HCT116 (cell line): ENCODE measurements at regions not wholly inside any gene's neighbourhood (a gene's known extent, or its start where the extent isn't known, plus 50 kb on each side); places are given as distances from the start of the nearest gene placed in this dataset.

ENCODE experiments used
- ATAC-seq: fragments of 200-7000 bp; cut with Tn5 transposase; 2 replicates; pipeline ENCODE4 v1.9.1; 2020; ENCODE audit warnings: mild to moderate bottlenecking, moderate library complexity
- BruUV-seq: library from RNA; stranded (reverse); fragments of 400-500 nt; replicated peaks from 2 replicates; lab custom pipeline; 2021; lab: Mats Ljungman, UMichigan
- CTCF ChIA-PET: fragments of 300-600 bp; sonication (Branson Sonifier 250); formaldehyde crosslinking; loops from one replicate; lab custom pipeline; 2021; ENCODE audit warnings: antibody characterized with exemption; lab: Charles Lee
- POLR2A ChIA-PET: fragments of 300-600, 350-600 bp; sonication (Branson Sonifier 250); formaldehyde crosslinking; loops from one replicate; lab custom pipeline; 2021; ENCODE audit warnings: antibody characterized with exemption; lab: Charles Lee
- RAD21 ChIA-PET, 2 experiments: fragments of 300-600 bp; sonication (Branson Sonifier 250); formaldehyde crosslinking; loops; one replicate each; lab custom pipeline; 2023; ENCODE audit warnings: low total read pairs in 2 of 2; ENCODE audit not compliant: uncharacterized antibody in 2 of 2, unreplicated experiment in 2 of 2, low non-redundant PET in 1 of 2; lab: Charles Lee
- DNase-seq: peaks from one replicate; pipeline ENCODE4 v3.0.0-alpha.2; 2010; ENCODE audit warnings: low read depth, low spot score
- H2AFZ ChIP-seq: fragments of 200-600 bp; shearing (Covaris generic), sonication (generic); 2 replicates; pipeline ENCODE4 v1.6.1; 2017; ENCODE audit warnings: low read depth, mixed run types, mixed read lengths, antibody characterized with exemption, low read length; ENCODE audit not compliant: poor library complexity, severe bottlenecking
- H3K27ac ChIP-seq: 2 replicates; pipeline ENCODE4 v1.5.1; 2012; ENCODE audit warnings: low read depth, low read length
- H3K27me3 ChIP-seq: fragments of 200-600 bp; sonication (generic); 2 replicates; pipeline ENCODE4 v1.6.1; 2016; ENCODE audit warnings: mixed run types, low read length, mixed read lengths; ENCODE audit not compliant: insufficient read depth
- H3K36me3 ChIP-seq, 2 experiments: fragments of 200-500 bp in 1 of 2; fragments of 200-600 bp in 1 of 2; sonication (Bioruptor generic) in 1 of 2; sonication (generic) in 1 of 2; 2 replicates each; pipeline versions ENCODE4 v1.5.1 to v1.6.1; 2014 to 2016; ENCODE audit warnings: low read length in 2 of 2, inconsistent platforms in 1 of 2, mixed read lengths in 1 of 2, mixed run types in 1 of 2; ENCODE audit not compliant: insufficient read depth in 2 of 2, control insufficient read depth in 1 of 2
- H3K4me1 ChIP-seq, 2 experiments: fragments of 200-600 bp in 1 of 2; sonication (generic) in 1 of 2; 2 replicates each; pipeline versions ENCODE4 v1.5.1 to v1.6.1; 2012 to 2017; ENCODE audit warnings: low read length in 2 of 2, inconsistent platforms in 1 of 2, mild to moderate bottlenecking in 1 of 2, mixed read lengths in 1 of 2, mixed run types in 1 of 2, moderate library complexity in 1 of 2; ENCODE audit not compliant: insufficient read depth in 2 of 2, control insufficient read depth in 1 of 2
- H3K4me2 ChIP-seq: fragments of 200-600 bp; sonication (generic); 2 replicates; pipeline ENCODE4 v1.6.1; 2017; ENCODE audit warnings: mixed run types, low read length, mixed read lengths
- H3K4me3 ChIP-seq, 2 experiments: fragments of 200-600 bp in 1 of 2; sonication (generic) in 1 of 2; replicated peaks in 1 of 2; 2 replicates each; pipeline ENCODE4 v1.5.1; 2011 to 2016; ENCODE audit warnings: low read length in 2 of 2, control low read depth in 1 of 2, low read depth in 1 of 2, mild to moderate bottlenecking in 1 of 2, mixed read lengths in 1 of 2, mixed run types in 1 of 2
- H3K79me2 ChIP-seq: fragments of 200-600 bp; sonication (generic); 2 replicates; pipeline ENCODE4 v1.6.1; 2017; ENCODE audit warnings: mild to moderate bottlenecking, mixed run types, low read length, moderate library complexity, mixed read lengths; ENCODE audit not compliant: insufficient read depth
- H3K9ac ChIP-seq: fragments of 200-600 bp; sonication (generic); 2 replicates; pipeline ENCODE4 v1.6.1; 2016; ENCODE audit warnings: low read length, mixed read lengths
- H3K9me2 ChIP-seq: fragments of 200-600 bp; sonication (generic), shearing (Covaris generic); 2 replicates; pipeline ENCODE4 v1.6.1; 2017; ENCODE audit warnings: mixed run types, mild to moderate bottlenecking, moderate library complexity; ENCODE audit not compliant: insufficient read depth
- H3K9me3 ChIP-seq, 2 experiments: fragments of 200-500 bp in 1 of 2; fragments of 200-600 bp in 1 of 2; sonication (Bioruptor generic) in 1 of 2; sonication (generic) in 1 of 2; 2 replicates each; pipeline ENCODE4 v1.6.1; 2014 to 2017; ENCODE audit warnings: low read length in 2 of 2, mixed read lengths in 2 of 2, inconsistent platforms in 1 of 2, low read depth in 1 of 2, mild to moderate bottlenecking in 1 of 2, mixed run types in 1 of 2, moderate library complexity in 1 of 2; ENCODE audit not compliant: control insufficient read depth in 1 of 2, insufficient read depth in 1 of 2
- H4K20me1 ChIP-seq: fragments of 200-600 bp; sonication (generic), shearing (Covaris generic); 2 replicates; pipeline ENCODE4 v1.6.1; 2017; ENCODE audit warnings: mixed run types, mild to moderate bottlenecking, moderate library complexity; ENCODE audit not compliant: insufficient read depth
- ATF3 ChIP-seq: IDR thresholded peaks from 2 replicates; pipeline ENCODE4 v1.6.1; 2012
- CBX3 ChIP-seq: IDR thresholded peaks from 2 replicates; pipeline ENCODE4 v1.6.1; 2012; ENCODE audit warnings: low read depth
- EGR1 ChIP-seq: IDR thresholded peaks from 2 replicates; pipeline ENCODE4 v1.6.1; 2012; ENCODE audit warnings: low read depth
- ELF1 ChIP-seq: IDR thresholded peaks from 2 replicates; pipeline ENCODE4 v1.6.1; 2012; ENCODE audit warnings: low read depth, borderline replicate concordance
- EZH2 ChIP-seq: fragments of 200-600 bp; sonication (generic); IDR thresholded peaks from 2 replicates; pipeline ENCODE4 v1.6.1; 2017; ENCODE audit warnings: antibody characterized with exemption, mixed run types
- EZH2phosphoT487 ChIP-seq: fragments of 200-600 bp; IDR thresholded peaks from 2 replicates; pipeline ENCODE4 v1.6.1; 2018; ENCODE audit warnings: antibody characterized with exemption, borderline replicate concordance
- FOSL1 ChIP-seq: IDR thresholded peaks from 2 replicates; pipeline ENCODE4 v1.6.1; 2012; ENCODE audit warnings: low read depth
- JUND ChIP-seq: IDR thresholded peaks from 2 replicates; pipeline ENCODE4 v1.6.1; 2012
- POLR2A ChIP-seq: IDR thresholded peaks from 2 replicates; pipeline ENCODE4 v1.7.0; 2011; ENCODE audit warnings: borderline replicate concordance; ENCODE audit not compliant: insufficient read depth, insufficient read length; ENCODE audit errors: extremely low read depth
- POLR2AphosphoS5 ChIP-seq: IDR thresholded peaks from 2 replicates; pipeline ENCODE4 v1.6.1; 2011; ENCODE audit warnings: mild to moderate bottlenecking, low read depth, low read length, moderate library complexity
- RAD21 ChIP-seq: IDR thresholded peaks from 2 replicates; pipeline ENCODE4 v1.6.1; 2012; ENCODE audit warnings: low read depth, mild to moderate bottlenecking
- SIN3A ChIP-seq: IDR thresholded peaks from 2 replicates; pipeline ENCODE4 v1.6.1; 2012; ENCODE audit warnings: low read depth
- SRF ChIP-seq: IDR thresholded peaks from 2 replicates; pipeline ENCODE4 v1.6.1; 2012; ENCODE audit warnings: low read depth
- YY1 ChIP-seq: IDR thresholded peaks from 2 replicates; pipeline ENCODE4 v1.6.1; 2011; ENCODE audit warnings: low read length, low read depth, moderate library complexity, mild to moderate bottlenecking; ENCODE audit not compliant: insufficient replicate concordance; ENCODE audit errors: extremely low read depth
- ZBTB33 ChIP-seq: IDR thresholded peaks from 2 replicates; pipeline ENCODE4 v1.6.1; 2011; ENCODE audit warnings: mild to moderate bottlenecking, low read length, moderate library complexity; ENCODE audit not compliant: insufficient replicate concordance; ENCODE audit errors: extremely low read depth
- ZNF274 ChIP-seq: fragments of 200-500 bp; sonication (Bioruptor generic); IDR thresholded peaks from 2 replicates; pipeline ENCODE4 v1.6.1; 2014; ENCODE audit warnings: mild to moderate bottlenecking, low read depth, low read length, inconsistent platforms
- intact Hi-C: fragments of 100-400 bp; cut with micrococcal nuclease; formaldehyde crosslinking; loops from 2 replicates; pipeline ENCODE4 v1.10.0; 2022
- TF ChIP-seq, protein P1 (sequence below): IDR thresholded peaks from 2 replicates; pipeline ENCODE4 v1.6.1; 2012; ENCODE audit warnings: low read depth
- TF ChIP-seq, protein P2 (sequence below): IDR thresholded peaks from 2 replicates; pipeline ENCODE4 v1.6.1; 2012
- TF ChIP-seq, protein P3 (sequence below), 3 experiments: fragments of 200-600 bp in 1 of 3; sonication (generic) in 1 of 3; IDR thresholded peaks in 2 of 3; conservative IDR thresholded peaks in 1 of 3; 2 replicates each; pipeline ENCODE4 v1.5.1; 2012 to 2017; ENCODE audit warnings: low read depth in 2 of 3, low read length in 2 of 3, antibody characterized with exemption in 1 of 3, borderline replicate concordance in 1 of 3, control low read depth in 1 of 3, mild to moderate bottlenecking in 1 of 3, mixed read lengths in 1 of 3, mixed run types in 1 of 3, moderate library complexity in 1 of 3; ENCODE audit not compliant: insufficient read depth in 1 of 3

DNA sequence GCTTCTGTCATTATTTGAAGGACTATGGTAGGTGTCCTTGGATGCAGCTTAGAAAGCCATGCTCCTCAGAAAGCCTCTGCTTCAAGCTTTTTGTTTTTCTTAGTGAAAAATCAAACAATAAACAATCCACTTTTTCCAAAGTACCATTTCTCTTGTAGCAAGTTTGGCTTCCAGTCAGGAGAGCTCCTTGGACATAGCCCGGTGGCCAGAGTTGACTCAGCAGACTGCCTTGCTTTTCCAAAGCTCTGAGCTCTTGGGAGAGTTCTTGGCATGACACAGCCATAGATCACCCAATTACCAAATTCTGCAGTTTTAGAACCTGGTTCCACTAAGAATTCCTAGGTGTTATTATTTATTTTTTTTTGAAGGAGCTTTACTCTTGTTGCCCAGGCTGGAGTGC is 189.4 kb upstream of the MTPN start:
- Histone ChIP-seq H3K9me3 (no peaks in the 10 kb centered on the region), H3K27me3 (peaks cover 3% of the 10 kb centered on the region), H4K20me1 (no peaks in the 10 kb centered on the region), H3K79me2 (no peaks in the 10 kb centered on the region), H3K4me1 (no peaks in the 10 kb centered on the region), H3K36me3 (no peaks in the 10 kb centered on the region), H3K9me2 (no peaks in the 10 kb centered on the region), H2AFZ (no peak overlapping the region), H3K9ac (no peak overlapping the region), H3K4me2 (no peak overlapping the region), H3K27ac (no peak overlapping the region), H3K4me3 (no peak overlapping the region)
- POLR2A ChIA-PET = no interaction called here
- intact Hi-C loops = no loop called here
- CTCF ChIA-PET = no interaction called here
- BruUV-seq = no TSS peak
- TF ChIP-seq ATF3 = no peak
- no peak for TF ChIP-seq POLR2A
- no peak for TF ChIP-seq CBX3
- TF ChIP-seq YY1 = no peak
- TF ChIP-seq POLR2AphosphoS5 = no peak
- no peak for TF ChIP-seq ZNF274
- TF ChIP-seq FOSL1 = no peak
- TF ChIP-seq, protein P1, sequence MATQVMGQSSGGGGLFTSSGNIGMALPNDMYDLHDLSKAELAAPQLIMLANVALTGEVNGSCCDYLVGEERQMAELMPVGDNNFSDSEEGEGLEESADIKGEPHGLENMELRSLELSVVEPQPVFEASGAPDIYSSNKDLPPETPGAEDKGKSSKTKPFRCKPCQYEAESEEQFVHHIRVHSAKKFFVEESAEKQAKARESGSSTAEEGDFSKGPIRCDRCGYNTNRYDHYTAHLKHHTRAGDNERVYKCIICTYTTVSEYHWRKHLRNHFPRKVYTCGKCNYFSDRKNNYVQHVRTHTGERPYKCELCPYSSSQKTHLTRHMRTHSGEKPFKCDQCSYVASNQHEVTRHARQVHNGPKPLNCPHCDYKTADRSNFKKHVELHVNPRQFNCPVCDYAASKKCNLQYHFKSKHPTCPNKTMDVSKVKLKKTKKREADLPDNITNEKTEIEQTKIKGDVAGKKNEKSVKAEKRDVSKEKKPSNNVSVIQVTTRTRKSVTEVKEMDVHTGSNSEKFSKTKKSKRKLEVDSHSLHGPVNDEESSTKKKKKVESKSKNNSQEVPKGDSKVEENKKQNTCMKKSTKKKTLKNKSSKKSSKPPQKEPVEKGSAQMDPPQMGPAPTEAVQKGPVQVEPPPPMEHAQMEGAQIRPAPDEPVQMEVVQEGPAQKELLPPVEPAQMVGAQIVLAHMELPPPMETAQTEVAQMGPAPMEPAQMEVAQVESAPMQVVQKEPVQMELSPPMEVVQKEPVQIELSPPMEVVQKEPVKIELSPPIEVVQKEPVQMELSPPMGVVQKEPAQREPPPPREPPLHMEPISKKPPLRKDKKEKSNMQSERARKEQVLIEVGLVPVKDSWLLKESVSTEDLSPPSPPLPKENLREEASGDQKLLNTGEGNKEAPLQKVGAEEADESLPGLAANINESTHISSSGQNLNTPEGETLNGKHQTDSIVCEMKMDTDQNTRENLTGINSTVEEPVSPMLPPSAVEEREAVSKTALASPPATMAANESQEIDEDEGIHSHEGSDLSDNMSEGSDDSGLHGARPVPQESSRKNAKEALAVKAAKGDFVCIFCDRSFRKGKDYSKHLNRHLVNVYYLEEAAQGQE = no peak
- TF ChIP-seq ELF1 = no peak
- TF ChIP-seq EZH2phosphoT487 = no peak
- no peak for TF ChIP-seq JUND
- TF ChIP-seq EZH2 = no peak
- TF ChIP-seq RAD21 = no peak
- no peak for TF ChIP-seq SRF
- TF ChIP-seq ZBTB33 = no peak
- TF ChIP-seq, protein P2, sequence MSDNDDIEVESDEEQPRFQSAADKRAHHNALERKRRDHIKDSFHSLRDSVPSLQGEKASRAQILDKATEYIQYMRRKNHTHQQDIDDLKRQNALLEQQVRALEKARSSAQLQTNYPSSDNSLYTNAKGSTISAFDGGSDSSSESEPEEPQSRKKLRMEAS = no peak
- TF ChIP-seq, protein P3, sequence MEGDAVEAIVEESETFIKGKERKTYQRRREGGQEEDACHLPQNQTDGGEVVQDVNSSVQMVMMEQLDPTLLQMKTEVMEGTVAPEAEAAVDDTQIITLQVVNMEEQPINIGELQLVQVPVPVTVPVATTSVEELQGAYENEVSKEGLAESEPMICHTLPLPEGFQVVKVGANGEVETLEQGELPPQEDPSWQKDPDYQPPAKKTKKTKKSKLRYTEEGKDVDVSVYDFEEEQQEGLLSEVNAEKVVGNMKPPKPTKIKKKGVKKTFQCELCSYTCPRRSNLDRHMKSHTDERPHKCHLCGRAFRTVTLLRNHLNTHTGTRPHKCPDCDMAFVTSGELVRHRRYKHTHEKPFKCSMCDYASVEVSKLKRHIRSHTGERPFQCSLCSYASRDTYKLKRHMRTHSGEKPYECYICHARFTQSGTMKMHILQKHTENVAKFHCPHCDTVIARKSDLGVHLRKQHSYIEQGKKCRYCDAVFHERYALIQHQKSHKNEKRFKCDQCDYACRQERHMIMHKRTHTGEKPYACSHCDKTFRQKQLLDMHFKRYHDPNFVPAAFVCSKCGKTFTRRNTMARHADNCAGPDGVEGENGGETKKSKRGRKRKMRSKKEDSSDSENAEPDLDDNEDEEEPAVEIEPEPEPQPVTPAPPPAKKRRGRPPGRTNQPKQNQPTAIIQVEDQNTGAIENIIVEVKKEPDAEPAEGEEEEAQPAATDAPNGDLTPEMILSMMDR (IDR thresholded peaks at IDR 0.05 in 2 of 3, conservative IDR thresholded peaks at IDR 0.05 in 1 of 3; ENCODE audit: borderline replicate concordance in 1 of 3, insufficient read depth in 1 of 3, low read depth in 2 of 3, low read length in 2 of 3) = no peak
- no peak for TF ChIP-seq SIN3A
- no peak for TF ChIP-seq EGR1
- ATAC-seq = no peak
- DNase-seq = no peak
- RAD21 ChIA-PET = no interaction called here
